Neuronal stem cell (in vitro differentiated cells): ENCODE measurements at regions not wholly inside any gene's neighbourhood (a gene's known extent, or its start where the extent isn't known, plus 50 kb on each side); places are given as distances from the start of the nearest gene placed in this dataset.

Experiments used
- DNase-seq: peaks from one replicate; pipeline ENCODE4 v3.0.0-alpha.2; 2013; ENCODE audit warnings: low spot score
- H2AFZ ChIP-seq: one replicate; pipeline ENCODE4 v1.6.1; 2013; ENCODE audit warnings: mild to moderate bottlenecking, low read length, inconsistent platforms
- H2AK5ac ChIP-seq: 2 replicates; pipeline ENCODE4 v1.6.1; 2013; ENCODE audit warnings: low read depth, mild to moderate bottlenecking, inconsistent platforms, low read length, moderate library complexity, mixed read lengths
- H2BK120ac ChIP-seq: 2 replicates; pipeline ENCODE4 v1.6.1; 2013; ENCODE audit warnings: low read depth, mild to moderate bottlenecking, inconsistent platforms, low read length, moderate library complexity, mixed read lengths
- H2BK12ac ChIP-seq: one replicate; pipeline ENCODE4 v1.6.1; 2013; ENCODE audit warnings: low read length, inconsistent platforms
- H2BK15ac ChIP-seq: 2 replicates; pipeline ENCODE4 v1.6.1; 2013; ENCODE audit warnings: mild to moderate bottlenecking, low read length, inconsistent platforms, mixed read lengths
- H2BK5ac ChIP-seq: one replicate; pipeline ENCODE4 v1.6.1; 2013; ENCODE audit warnings: inconsistent platforms, mild to moderate bottlenecking, low read length, moderate library complexity
- H3K14ac ChIP-seq: one replicate; pipeline ENCODE4 v1.6.1; 2013; ENCODE audit warnings: low read length, inconsistent platforms
- H3K18ac ChIP-seq: 2 replicates; pipeline ENCODE4 v1.6.1; 2013; ENCODE audit warnings: low read length, inconsistent platforms
- H3K23ac ChIP-seq: 2 replicates; pipeline ENCODE4 v1.6.1; 2013; ENCODE audit warnings: low read depth, mild to moderate bottlenecking, mixed read lengths, low read length, inconsistent platforms; ENCODE audit not compliant: poor library complexity
- H3K27ac ChIP-seq: replicated peaks from 3 replicates; pipeline ENCODE4 v1.5.1; 2013; ENCODE audit warnings: low read length, inconsistent platforms
- H3K27me3 ChIP-seq, 3 experiments: 2 replicates each; pipeline ENCODE4 v1.6.1; 2013; ENCODE audit warnings: low read length in 3 of 3, mild to moderate bottlenecking in 2 of 3, inconsistent platforms in 1 of 3, low read depth in 1 of 3, mixed read lengths in 1 of 3, moderate library complexity in 1 of 3; ENCODE audit not compliant: control insufficient read depth in 3 of 3, insufficient read depth in 3 of 3
- H3K36me3 ChIP-seq, 2 donors: replicated peaks in 1 of 2; 2 replicates each; pipeline ENCODE4 v1.6.1; 2013; ENCODE audit warnings: low read length in 2 of 2; ENCODE audit not compliant: control insufficient read depth in 2 of 2, insufficient read depth in 2 of 2
- H3K4ac ChIP-seq: 2 replicates; pipeline ENCODE4 v1.6.1; 2013; ENCODE audit warnings: inconsistent platforms, mild to moderate bottlenecking, low read length, moderate library complexity
- H3K4me1 ChIP-seq, 2 donors: 1 replicate in 1 of 2; 2 replicates in 1 of 2; pipeline ENCODE4 v1.6.1; 2013; ENCODE audit warnings: low read length in 2 of 2, low read depth in 1 of 2; ENCODE audit not compliant: control insufficient read depth in 2 of 2, insufficient read depth in 1 of 2
- H3K4me2 ChIP-seq: one replicate; pipeline ENCODE4 v1.6.1; 2013; ENCODE audit warnings: mild to moderate bottlenecking, low read length, inconsistent platforms; ENCODE audit not compliant: insufficient read depth, poor library complexity, severe bottlenecking
- H3K4me3 ChIP-seq, 2 donors: 2 replicates each; pipeline ENCODE4 v1.5.1; 2013; ENCODE audit warnings: low read length in 2 of 2, mild to moderate bottlenecking in 2 of 2, inconsistent platforms in 1 of 2, moderate library complexity in 1 of 2
- H3K79me1 ChIP-seq: one replicate; pipeline ENCODE4 v1.6.1; 2013; ENCODE audit warnings: low read depth, mild to moderate bottlenecking, inconsistent platforms, low read length, moderate library complexity
- H3K9ac ChIP-seq: one replicate; pipeline ENCODE4 v1.6.1; 2013; ENCODE audit warnings: mild to moderate bottlenecking, low read depth, low read length, inconsistent platforms; ENCODE audit not compliant: poor library complexity
- H3K9me3 ChIP-seq, 2 donors: replicated peaks in 1 of 2; 2 replicates each; pipeline versions ENCODE3 to v1.6.1; 2013; ENCODE audit warnings: low read length in 2 of 2, mild to moderate bottlenecking in 2 of 2, inconsistent platforms in 1 of 2, low read depth in 1 of 2, mixed read lengths in 1 of 2, moderate library complexity in 1 of 2; ENCODE audit not compliant: control insufficient read depth in 2 of 2, insufficient read depth in 1 of 2
- H4K8ac ChIP-seq: one replicate; pipeline ENCODE4 v1.6.1; 2013; ENCODE audit warnings: low read depth, mild to moderate bottlenecking, inconsistent platforms, low read length, moderate library complexity
- H4K91ac ChIP-seq: one replicate; pipeline ENCODE4 v1.6.1; 2013; ENCODE audit warnings: low read length, low read depth, mild to moderate bottlenecking, inconsistent platforms; ENCODE audit not compliant: poor library complexity
- WGBS, 2 donors: extraction: QIAGEN DNeasy Blood & Tissue Kit; methylation state at CpG; one replicate each; pipeline ENCODE4 v1.1.7; 2013; ENCODE audit warnings: missing lambda C conversion rate in 2 of 2, mixed read lengths in 1 of 2; ENCODE audit not compliant: insufficient read length in 2 of 2, insufficient replicate concordance in 1 of 2; ENCODE audit errors: extremely low coverage in 2 of 2; 5-methylcytosine and 5-hydroxymethylcytosine counted together

DNA sequence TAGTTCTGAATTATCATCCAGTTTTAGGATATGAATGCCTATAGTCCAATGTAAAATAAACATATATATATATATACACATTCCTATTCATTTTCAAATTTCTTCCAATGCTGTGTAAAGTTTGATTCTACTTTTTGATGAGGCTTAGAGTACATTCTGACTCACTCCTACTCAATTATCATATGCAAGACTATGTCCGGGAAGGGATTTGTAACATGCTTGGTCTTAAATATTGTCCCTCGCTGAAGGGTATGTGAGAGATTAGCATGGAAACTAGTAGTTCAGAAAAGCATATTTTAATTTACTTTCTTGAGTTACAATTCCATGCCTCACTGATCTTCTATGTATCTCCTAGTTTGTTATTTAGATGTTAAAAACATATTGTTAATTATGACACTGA lies 377.7 kb upstream of the MAP2 start:
- no peak overlapping the region for H4K91ac ChIP-seq
- no peak overlapping the region for H4K8ac ChIP-seq
- H3K4me3 ChIP-seq: no peak overlapping the region
- H3K27me3 ChIP-seq: no peaks in the 10 kb centered on the region
- no peak overlapping the region for H3K23ac ChIP-seq
- no peaks in the 10 kb centered on the region for H3K79me1 ChIP-seq
- H2AFZ ChIP-seq: no peak overlapping the region
- no peak overlapping the region for H3K14ac ChIP-seq
- no peaks in the 10 kb centered on the region for H3K4me1 ChIP-seq
- H3K9ac ChIP-seq: no peak overlapping the region
- no peak overlapping the region for H3K27ac ChIP-seq
- no peak overlapping the region for H2BK12ac ChIP-seq
- H3K36me3 ChIP-seq: no peaks in the 10 kb centered on the region
- no peak overlapping the region for H3K18ac ChIP-seq
- WGBS, 2 donors: no CpG with 5 or more reads among the region's 2 CpGs
- no peak overlapping the region for H3K4ac ChIP-seq
- no peak overlapping the region for H2BK120ac ChIP-seq
- no peak for DNase-seq
- no peak overlapping the region for H2BK15ac ChIP-seq
- H3K4me2 ChIP-seq: no peak overlapping the region
- H3K9me3 ChIP-seq: no peaks in the 10 kb centered on the region
- H2BK5ac ChIP-seq: no peak overlapping the region
- H2AK5ac ChIP-seq: no peak overlapping the region

GRCh38 chr2:209049608-209050007 lies 374.2 kb upstream of the MAP2 start:
- H2AFZ ChIP-seq: no peak overlapping the region
- H3K18ac ChIP-seq: no peak overlapping the region
- H2BK12ac ChIP-seq: no peak overlapping the region
- no peak overlapping the region for H3K14ac ChIP-seq
- no peak overlapping the region for H2AK5ac ChIP-seq
- no peaks in the 10 kb centered on the region for H3K79me1 ChIP-seq
- no peaks in the 10 kb centered on the region for H3K36me3 ChIP-seq
- no peak overlapping the region for H3K27ac ChIP-seq
- no peak overlapping the region for H3K4me3 ChIP-seq
- no peak overlapping the region for H3K4me2 ChIP-seq
- no peak overlapping the region for H4K91ac ChIP-seq
- no peaks in the 10 kb centered on the region for H3K4me1 ChIP-seq
- no peak overlapping the region for H2BK15ac ChIP-seq
- no peak for DNase-seq
- H3K27me3 ChIP-seq: no peaks in the 10 kb centered on the region
- no peak overlapping the region for H2BK5ac ChIP-seq
- no peak overlapping the region for H3K23ac ChIP-seq
- no CpG with 5 or more reads among the region's 3 CpGs for WGBS, 2 donors
- H3K9me3 ChIP-seq: no peaks in the 10 kb centered on the region
- H2BK120ac ChIP-seq: no peak overlapping the region
- H3K4ac ChIP-seq: no peak overlapping the region
- H4K8ac ChIP-seq: no peak overlapping the region
- H3K9ac ChIP-seq: no peak overlapping the region

GRCh38 chr2:209062210-209062609 lies 361.6 kb upstream of the MAP2 start:
- no peak overlapping the region for H3K9ac ChIP-seq
- H3K14ac ChIP-seq: no peak overlapping the region
- H3K27ac ChIP-seq: no peak overlapping the region
- H3K18ac ChIP-seq: no peak overlapping the region
- H3K4me2 ChIP-seq: no peak overlapping the region
- no peaks in the 10 kb centered on the region for H3K9me3 ChIP-seq
- DNase-seq: no peak
- no peaks in the 10 kb centered on the region for H3K4me1 ChIP-seq
- no peak overlapping the region for H2AK5ac ChIP-seq
- H2BK15ac ChIP-seq: no peak overlapping the region
- no peak overlapping the region for H2AFZ ChIP-seq
- no peaks in the 10 kb centered on the region for H3K36me3 ChIP-seq
- no peaks in the 10 kb centered on the region for H3K27me3 ChIP-seq
- H2BK120ac ChIP-seq: no peak overlapping the region
- no CpG with 5 or more reads among the region's 3 CpGs for WGBS, 2 donors
- H3K23ac ChIP-seq: no peak overlapping the region
- H4K91ac ChIP-seq: no peak overlapping the region
- no peaks in the 10 kb centered on the region for H3K79me1 ChIP-seq
- no peak overlapping the region for H3K4me3 ChIP-seq
- no peak overlapping the region for H2BK12ac ChIP-seq
- H3K4ac ChIP-seq: no peak overlapping the region
- no peak overlapping the region for H4K8ac ChIP-seq
- H2BK5ac ChIP-seq: no peak overlapping the region

- H2AFZ ChIP-seq: no peak overlapping the region
- no peak overlapping the region for H2BK12ac ChIP-seq
- H3K4me2 ChIP-seq: no peak overlapping the region
- no peaks in the 10 kb centered on the region for H3K79me1 ChIP-seq
- no peak overlapping the region for H3K14ac ChIP-seq
- no peaks in the 10 kb centered on the region for H3K9me3 ChIP-seq
- no peak overlapping the region for H3K18ac ChIP-seq
- no peak overlapping the region for H3K27ac ChIP-seq
- no peak for DNase-seq
- no peak overlapping the region for H4K8ac ChIP-seq
- no CpG with 5 or more reads among the region's 1 CpG for WGBS, 2 donors
- H3K4ac ChIP-seq: no peak overlapping the region
- H4K91ac ChIP-seq: no peak overlapping the region
- no peak overlapping the region for H3K9ac ChIP-seq
- no peak overlapping the region for H2BK120ac ChIP-seq
- H2BK15ac ChIP-seq: no peak overlapping the region
- no peak overlapping the region for H2BK5ac ChIP-seq
- H3K4me1 ChIP-seq: no peaks in the 10 kb centered on the region
- no peak overlapping the region for H2AK5ac ChIP-seq
- no peaks in the 10 kb centered on the region for H3K27me3 ChIP-seq
- no peak overlapping the region for H3K23ac ChIP-seq
- no peak overlapping the region for H3K4me3 ChIP-seq
- no peaks in the 10 kb centered on the region for H3K36me3 ChIP-seq
Observed at GRCh38 chr2:209070262-209070661, 353.6 kb upstream of the MAP2 start.
